Caco-2 (cell line): ENCODE measurements at regions not wholly inside any gene's neighbourhood (a gene's known extent, or its start where the extent isn't known, plus 50 kb on each side); places are given as distances from the start of the nearest gene placed in this dataset.

ENCODE experiments used
- BruUV-seq: library from RNA; stranded (reverse); fragments of 400-500 nt; replicated peaks from 2 replicates; lab custom pipeline; 2021; lab: Mats Ljungman, UMichigan
- CTCF ChIA-PET: fragments of 300-600 bp; sonication (Branson Sonifier 250); formaldehyde crosslinking; loops from one replicate; lab custom pipeline; 2022; ENCODE audit warnings: antibody characterized with exemption; lab: Charles Lee
- POLR2A ChIA-PET: fragments of 300-600 bp; sonication (Branson Sonifier 250); formaldehyde crosslinking; loops from one replicate; lab custom pipeline; 2022; ENCODE audit warnings: antibody characterized with exemption; lab: Charles Lee
- DNase-seq, 2 experiments: peaks; one replicate each; pipeline versions ENCODE4 v3.0.0 to v3.0.0-alpha.2; 2020 to 2022
- H3K27me3 ChIP-seq: replicated peaks from 2 replicates; pipeline ENCODE4 v1.6.0; 2011; ENCODE audit warnings: low read length; ENCODE audit not compliant: control insufficient read depth, insufficient read depth
- H3K36me3 ChIP-seq: 2 replicates; pipeline ENCODE4 v1.5.1; 2011; ENCODE audit warnings: low read length; ENCODE audit not compliant: control insufficient read depth, insufficient read depth
- H3K4me1 ChIP-seq: fragments of 250-450 bp; sonication (Bioruptor Pico); 2 replicates; pipeline ENCODE4 v1.5.1; 2020; ENCODE audit warnings: mild to moderate bottlenecking
- H3K4me3 ChIP-seq: 2 replicates; pipeline ENCODE4 v1.5.1; 2011; ENCODE audit warnings: low read depth, mild to moderate bottlenecking, control low read depth, low read length
- H3K9me3 ChIP-seq: fragments of 250-450 bp; sonication (Bioruptor Pico); 2 replicates; pipeline ENCODE4 v1.5.1; 2020; ENCODE audit warnings: mild to moderate bottlenecking, moderate library complexity
- H3K27ac Mint-ChIP-seq: one replicate; pipeline ENCODE4 v1.8.0; 2022; ENCODE audit warnings: mixed read lengths; ENCODE audit not compliant: unreplicated experiment
- H3K27me3 Mint-ChIP-seq: one replicate; pipeline ENCODE4 v1.8.0; 2022; ENCODE audit warnings: mixed read lengths; ENCODE audit not compliant: insufficient read depth, unreplicated experiment
- H3K36me3 Mint-ChIP-seq: one replicate; pipeline ENCODE4 v1.8.0; 2022; ENCODE audit warnings: mild to moderate bottlenecking, mixed read lengths; ENCODE audit not compliant: insufficient read depth, unreplicated experiment
- H3K4me1 Mint-ChIP-seq: one replicate; pipeline ENCODE4 v1.8.0; 2022; ENCODE audit warnings: low read depth, mixed read lengths; ENCODE audit not compliant: unreplicated experiment
- H3K4me3 Mint-ChIP-seq: one replicate; pipeline ENCODE4 v1.8.0; 2022; ENCODE audit warnings: mild to moderate bottlenecking, moderate library complexity, mixed read lengths; ENCODE audit not compliant: unreplicated experiment
- H3K9me3 Mint-ChIP-seq: one replicate; pipeline ENCODE4 v1.8.0; 2022; ENCODE audit warnings: mixed read lengths; ENCODE audit not compliant: unreplicated experiment
- CTCF ChIP-seq, 2 experiments: fragments of 200-600 bp in 1 of 2; IDR thresholded peaks; 1 replicate in 1 of 2; 2 replicates in 1 of 2; pipeline versions ENCODE4 v1.5.1 to v1.8.0; 2011 to 2022; ENCODE audit warnings: antibody characterized with exemption in 1 of 2, control low read depth in 1 of 2, inconsistent platforms in 1 of 2, low read depth in 1 of 2, low read length in 1 of 2, mild to moderate bottlenecking in 1 of 2, moderate library complexity in 1 of 2; ENCODE audit not compliant: insufficient read depth in 1 of 2, severe bottlenecking in 1 of 2, unreplicated experiment in 1 of 2
- intact Hi-C: fragments of 100-400 bp; cut with micrococcal nuclease; formaldehyde crosslinking; loops from one replicate; pipeline ENCODE4 v1.10.0; 2022; ENCODE audit not compliant: unreplicated experiment

GRCh38 chr18:24975496-24976372, 376.2 kb downstream of the ZNF521 start:
- POLR2A ChIA-PET, result no interaction called here
- intact Hi-C loops, result no loop called here
- Histone ChIP-seq H3K4me1 (no peaks in the 10 kb centered on the region), H3K9me3 (no peaks in the 10 kb centered on the region), H3K4me3 (no peak overlapping the region), H3K36me3 (no peaks in the 10 kb centered on the region), H3K27me3 (no peaks in the 10 kb centered on the region)
- DNase-seq, result no peak
- CTCF ChIA-PET, result no interaction called here
- H3K9me3 Mint-ChIP-seq, result no peaks in the 10 kb centered on the region
- BruUV-seq, result no TSS peak
- no peaks in the 10 kb centered on the region for H3K4me1 Mint-ChIP-seq
- no peaks in the 10 kb centered on the region for H3K27me3 Mint-ChIP-seq
- H3K27ac Mint-ChIP-seq, result no peak overlapping the region
- no peak for TF ChIP-seq CTCF (IDR thresholded peaks at IDR 0.05; ENCODE audit: insufficient read depth in 1 of 2, low read depth in 1 of 2, low read length in 1 of 2, severe bottlenecking in 1 of 2, unreplicated experiment in 1 of 2)
- no peak overlapping the region for H3K4me3 Mint-ChIP-seq
- H3K36me3 Mint-ChIP-seq, result no peaks in the 10 kb centered on the region

GRCh38 chr18:24976502-24976901, 375.5 kb downstream of the ZNF521 start:
- intact Hi-C loops, result no loop called here
- H3K27me3 ChIP-seq, result no peaks in the 10 kb centered on the region
- no peak overlapping the region for H3K4me3 Mint-ChIP-seq
- no peaks in the 10 kb centered on the region for H3K4me1 Mint-ChIP-seq
- no TSS peak for BruUV-seq
- no peaks in the 10 kb centered on the region for H3K4me1 ChIP-seq
- no peaks in the 10 kb centered on the region for H3K36me3 ChIP-seq
- ChIA-PET POLR2A (no interaction called here), CTCF (no interaction called here)
- no peaks in the 10 kb centered on the region for H3K9me3 ChIP-seq
- DNase-seq, result no peak
- H3K9me3 Mint-ChIP-seq, result no peaks in the 10 kb centered on the region
- no peaks in the 10 kb centered on the region for H3K36me3 Mint-ChIP-seq
- no peak overlapping the region for H3K27ac Mint-ChIP-seq
- no peaks in the 10 kb centered on the region for H3K27me3 Mint-ChIP-seq
- H3K4me3 ChIP-seq, result no peak overlapping the region
- no peak for TF ChIP-seq CTCF (IDR thresholded peaks at IDR 0.05; ENCODE audit: insufficient read depth in 1 of 2, low read depth in 1 of 2, low read length in 1 of 2, severe bottlenecking in 1 of 2, unreplicated experiment in 1 of 2)

- H3K36me3 Mint-ChIP-seq, result no peaks in the 10 kb centered on the region
- no peaks in the 10 kb centered on the region for H3K9me3 ChIP-seq
- H3K4me3 ChIP-seq, result no peak overlapping the region
- H3K27ac Mint-ChIP-seq, result no peak overlapping the region
- ChIA-PET CTCF (no interaction called here), POLR2A (no interaction called here)
- no peaks in the 10 kb centered on the region for H3K9me3 Mint-ChIP-seq
- no peaks in the 10 kb centered on the region for H3K4me1 Mint-ChIP-seq
- H3K4me3 Mint-ChIP-seq, result no peak overlapping the region
- H3K27me3 Mint-ChIP-seq, result no peaks in the 10 kb centered on the region
- BruUV-seq, result no TSS peak
- H3K27me3 ChIP-seq, result no peaks in the 10 kb centered on the region
- intact Hi-C loops, result no loop called here
- H3K36me3 ChIP-seq, result no peaks in the 10 kb centered on the region
- no peaks in the 10 kb centered on the region for H3K4me1 ChIP-seq
- no peak for TF ChIP-seq CTCF (IDR thresholded peaks at IDR 0.05; ENCODE audit: insufficient read depth in 1 of 2, low read depth in 1 of 2, low read length in 1 of 2, severe bottlenecking in 1 of 2, unreplicated experiment in 1 of 2)
- DNase-seq, result no peak
Measured at GRCh38 chr18:24979235-24979634, 372.7 kb downstream of the ZNF521 start.
